ELF-1 (cell line): ENCODE measurements at regions not wholly inside any gene's neighbourhood (a gene's known extent, or its start where the extent isn't known, plus 50 kb on each side); places are given as distances from the start of the nearest gene placed in this dataset.
A peak's percentile ranks its signal among the peaks of the same experiment; 100 is the strongest.

ENCODE experiments used
- DNase-seq: peaks from one replicate; pipeline ENCODE4 v3.0.0-alpha.2; 2016; ENCODE audit warnings: low read depth, low spot score

GRCh38 chr10:108132303-108132702 lies 967.8 kb upstream of the SORCS1 start:
- peak; percentile 4 for DNase-seq

DNA sequence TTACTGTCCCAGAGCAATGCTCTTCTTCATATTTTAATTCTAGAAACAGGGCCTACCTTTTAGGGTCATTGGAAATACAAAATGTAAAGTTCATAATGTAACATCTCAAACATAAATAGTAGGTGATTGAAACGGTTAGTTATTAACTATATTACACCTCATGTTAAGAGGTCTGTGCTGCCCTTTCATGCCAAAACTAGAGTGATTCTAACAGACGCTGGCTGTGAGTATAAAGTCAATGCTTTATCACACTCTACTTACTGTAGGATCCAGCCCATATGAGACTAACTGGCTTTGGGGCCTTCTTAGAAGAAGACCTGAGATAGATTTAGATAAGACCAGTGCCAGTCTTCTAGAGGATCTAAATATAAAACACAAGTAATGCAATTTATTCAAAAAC lies 966.1 kb upstream of the SORCS1 start:
- no peak for DNase-seq

DNA sequence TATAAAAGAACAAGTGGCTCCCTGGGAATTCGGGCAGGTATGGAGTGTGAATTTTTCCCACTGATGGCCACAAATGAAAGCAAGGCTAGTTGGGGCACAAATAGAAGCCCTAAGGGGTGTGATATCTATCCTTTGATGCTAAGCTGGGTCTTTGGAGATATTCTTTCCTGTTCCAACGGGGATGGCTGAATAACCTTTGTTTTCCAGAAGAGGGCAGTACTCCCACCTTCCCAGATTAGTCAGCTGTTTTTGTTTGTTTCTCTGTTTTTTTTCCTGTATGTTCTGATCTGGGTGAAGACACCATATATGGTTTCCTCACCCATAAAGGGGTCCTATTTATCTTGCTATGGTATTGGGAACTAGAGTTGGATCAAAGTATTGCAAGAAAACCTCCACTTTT lies 947.7 kb upstream of the SORCS1 start:
- DNase-seq = peak; percentile 16

- DNase-seq = no peak
These were observed 940.1 kb upstream of the SORCS1 start for GRCh38 chr10:108104551-108105156.

DNA sequence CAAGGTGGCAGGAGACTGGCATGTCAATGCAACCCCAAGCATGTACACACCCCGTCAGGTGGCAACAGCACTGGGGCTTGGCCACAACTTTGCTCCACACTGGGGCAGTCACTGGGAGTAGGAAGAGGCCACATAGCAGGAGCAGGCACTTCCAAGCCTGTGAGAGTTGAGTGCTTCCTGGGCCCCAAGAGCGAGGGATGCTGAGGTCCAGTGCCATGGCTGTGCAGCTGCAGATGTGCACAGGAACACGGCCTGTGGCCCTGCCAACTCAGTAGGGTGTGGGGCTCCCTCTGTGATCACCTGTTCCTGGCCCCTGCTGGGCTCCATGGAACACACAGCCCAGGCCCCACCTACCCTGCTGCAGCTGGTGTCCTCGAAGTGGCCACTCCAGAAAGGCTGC lies 932.8 kb upstream of the SORCS1 start:
- no peak for DNase-seq

- DNase-seq = no peak
These were observed 931.7 kb upstream of the SORCS1 start for GRCh38 chr10:108095932-108096925.

DNA sequence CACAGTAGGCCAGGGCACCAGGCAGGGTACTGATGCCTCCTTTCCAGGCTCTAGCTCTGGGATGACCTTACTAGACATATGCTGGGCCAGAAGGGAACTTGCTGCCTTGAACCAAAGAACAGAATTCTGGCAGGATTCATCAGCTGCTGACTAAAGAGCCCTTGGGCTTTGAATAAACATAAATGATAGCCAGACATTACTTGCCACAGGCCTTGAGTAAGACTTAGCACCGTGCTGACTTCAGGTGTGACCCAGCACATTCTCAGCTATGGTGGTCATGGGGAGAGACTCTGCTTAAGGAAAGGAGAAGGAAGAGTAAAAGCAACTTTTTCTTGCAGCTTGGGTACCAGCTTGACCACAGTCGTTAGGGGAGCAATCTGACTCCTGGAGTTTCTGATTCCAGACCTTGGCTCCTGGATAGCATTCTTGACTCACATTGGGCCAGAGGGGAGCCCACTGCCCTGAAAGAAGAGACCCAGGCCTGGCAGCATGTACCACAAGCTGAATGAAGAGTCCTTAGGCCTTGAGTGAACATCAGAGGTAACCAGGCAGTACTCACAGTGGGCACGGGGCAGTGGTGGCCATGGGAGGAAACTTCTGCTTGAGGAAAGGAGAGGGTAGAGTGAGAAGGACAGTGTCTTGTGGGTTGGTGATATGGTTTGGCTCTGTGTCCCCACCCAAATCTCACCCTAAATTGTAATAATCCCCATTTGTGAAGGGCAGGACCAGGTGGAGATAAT lies 926.1 kb upstream of the SORCS1 start:
- no peak for DNase-seq

GRCh38 chr10:108086502-108086901 lies 922.0 kb upstream of the SORCS1 start:
- DNase-seq = no peak

DNA sequence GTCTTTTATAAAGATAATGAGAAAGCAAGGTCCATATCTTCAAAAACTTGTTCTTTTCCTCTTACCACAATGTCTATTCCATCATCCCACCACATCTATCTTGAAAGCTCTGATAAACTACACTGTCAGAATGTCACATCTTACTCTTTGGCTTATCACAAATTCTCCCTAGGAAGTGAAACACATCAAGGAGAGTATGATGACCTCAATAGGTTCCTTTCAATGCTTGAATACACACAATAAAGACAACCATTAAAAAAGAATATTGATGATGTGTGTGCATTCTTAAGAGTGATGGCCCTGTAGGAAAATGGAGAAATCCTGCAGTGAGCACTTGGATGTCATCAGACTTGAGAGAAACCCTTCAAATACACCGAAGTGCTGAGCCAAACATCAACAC lies 918.1 kb upstream of the SORCS1 start:
- no peak for DNase-seq

- DNase-seq = no peak
These were observed 913.8 kb upstream of the SORCS1 start for GRCh38 chr10:108078263-108078662.

GRCh38 chr10:108072466-108072865 lies 908.0 kb upstream of the SORCS1 start:
- no peak for DNase-seq

DNA sequence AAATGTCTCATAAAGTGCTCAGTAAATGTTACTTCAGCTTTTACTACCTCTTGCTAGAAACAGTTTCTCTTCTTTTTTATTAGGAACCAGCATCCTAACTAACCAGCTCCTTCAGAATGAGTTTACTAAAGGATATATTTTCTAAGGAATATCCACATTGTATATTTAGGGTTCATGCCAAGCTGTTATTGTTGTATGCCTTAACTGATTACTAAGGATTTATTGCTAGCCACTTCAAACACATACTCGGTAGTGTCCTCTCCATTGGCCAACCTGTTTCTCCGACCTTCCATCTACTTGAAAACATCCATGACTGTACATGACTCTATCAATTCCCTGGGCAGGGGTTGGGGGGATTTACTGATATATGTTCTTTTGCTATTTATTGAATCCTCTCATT lies 906.3 kb upstream of the SORCS1 start:
- DNase-seq = no peak

DNA sequence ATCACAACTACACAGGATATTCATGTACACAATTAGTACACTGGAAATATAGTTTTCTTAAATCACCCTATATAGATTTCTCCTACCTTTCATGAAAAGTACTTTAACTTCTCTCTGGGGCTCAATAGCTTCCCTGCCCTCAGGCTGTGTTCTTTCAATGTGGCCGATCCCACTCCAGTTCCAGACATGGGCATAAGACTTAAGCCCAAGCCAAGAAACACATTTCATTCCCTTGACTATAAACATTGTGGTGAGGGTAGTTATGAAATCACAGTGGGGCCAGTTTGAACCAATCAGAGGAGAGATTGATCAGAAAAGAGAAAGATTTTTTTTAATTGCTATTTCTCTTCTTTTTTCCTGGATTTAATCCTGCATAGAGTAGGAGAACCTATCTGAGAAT lies 904.6 kb upstream of the SORCS1 start:
- no peak for DNase-seq

DNA sequence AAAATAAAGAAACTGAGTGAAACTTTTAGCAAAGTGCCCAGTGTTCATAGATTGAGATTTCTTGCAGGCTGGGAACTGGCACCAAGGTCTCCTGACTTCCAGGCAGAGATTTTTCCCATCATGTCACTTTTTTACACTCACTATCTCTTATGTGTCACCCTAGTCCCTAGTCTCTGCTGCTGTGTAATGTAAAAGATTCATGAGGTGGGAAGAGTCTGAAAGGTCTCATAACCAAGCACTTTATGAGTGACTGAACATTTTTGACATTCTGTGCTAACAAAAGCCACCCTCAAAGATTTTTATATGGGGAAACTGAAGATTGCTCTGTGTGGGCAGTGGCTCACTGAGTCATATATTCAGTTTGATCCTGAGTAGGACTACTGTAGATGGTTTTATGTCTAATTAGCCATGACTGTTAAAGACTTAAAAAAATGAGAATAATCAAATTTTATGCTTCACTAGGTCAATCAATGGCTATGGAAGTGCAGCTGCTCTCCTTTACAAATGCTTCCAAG lies 900.3 kb upstream of the SORCS1 start:
- DNase-seq = no peak

GRCh38 chr10:108060246-108060645 lies 895.7 kb upstream of the SORCS1 start:
- DNase-seq = no peak

DNA sequence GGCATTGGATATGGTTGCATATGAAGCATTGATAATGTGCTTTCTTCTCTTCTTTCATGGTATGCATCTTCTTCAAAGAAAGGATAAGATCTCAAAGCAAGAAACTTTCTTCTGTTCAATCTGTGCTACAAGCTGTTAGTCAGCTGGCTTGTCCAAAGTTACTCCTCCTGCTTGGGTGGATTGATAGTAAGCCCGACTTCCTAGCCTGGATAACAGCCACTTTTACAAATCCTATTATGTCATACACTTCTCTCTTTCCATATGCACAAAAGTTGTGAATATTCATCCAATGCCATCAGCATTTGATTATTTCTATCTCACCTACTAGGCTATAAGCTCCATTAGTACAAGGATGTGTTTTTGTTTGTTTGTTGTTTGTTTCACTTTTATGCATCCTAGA lies 891.0 kb upstream of the SORCS1 start:
- DNase-seq = no peak

GRCh38 chr10:108052981-108053380 lies 888.5 kb upstream of the SORCS1 start:
- no peak for DNase-seq

DNA sequence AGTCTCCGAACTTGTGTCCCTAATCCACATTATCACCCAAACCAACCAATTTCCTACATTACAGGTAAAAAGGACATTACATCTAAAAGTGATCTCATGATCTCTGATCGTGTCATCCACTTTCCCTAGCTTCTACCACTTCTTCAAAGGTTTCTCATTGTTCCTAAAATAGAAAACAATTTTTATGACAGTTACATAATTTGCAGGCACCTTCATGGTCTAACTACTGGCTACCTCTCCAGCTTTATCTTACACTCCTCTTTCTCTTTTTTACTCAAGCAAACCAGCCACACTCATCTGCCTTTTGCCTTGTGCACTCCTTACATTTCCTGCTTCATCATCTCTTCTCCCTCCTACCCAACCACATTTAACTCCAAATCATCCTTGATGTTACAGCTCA lies 886.7 kb upstream of the SORCS1 start:
- DNase-seq = no peak

DNA sequence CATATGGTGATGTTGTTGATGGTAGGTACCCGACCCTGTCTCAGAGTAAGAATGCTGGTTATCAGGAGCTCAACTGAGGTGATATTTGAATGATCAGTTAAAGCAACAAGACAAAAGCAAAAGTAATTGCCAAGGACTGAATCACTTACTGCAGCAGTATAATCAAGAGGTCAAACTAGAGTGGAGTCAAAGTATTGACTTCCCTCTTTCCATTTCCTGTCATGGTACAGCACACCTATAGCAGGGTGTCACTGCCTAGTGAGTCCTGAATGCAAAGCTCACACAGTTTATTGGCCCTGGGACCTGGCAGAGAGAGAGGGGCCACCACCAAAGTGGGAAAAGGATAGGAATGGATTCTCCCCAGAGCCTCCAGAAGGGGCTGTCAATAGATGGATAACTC lies 886.1 kb upstream of the SORCS1 start:
- DNase-seq = no peak

DNA sequence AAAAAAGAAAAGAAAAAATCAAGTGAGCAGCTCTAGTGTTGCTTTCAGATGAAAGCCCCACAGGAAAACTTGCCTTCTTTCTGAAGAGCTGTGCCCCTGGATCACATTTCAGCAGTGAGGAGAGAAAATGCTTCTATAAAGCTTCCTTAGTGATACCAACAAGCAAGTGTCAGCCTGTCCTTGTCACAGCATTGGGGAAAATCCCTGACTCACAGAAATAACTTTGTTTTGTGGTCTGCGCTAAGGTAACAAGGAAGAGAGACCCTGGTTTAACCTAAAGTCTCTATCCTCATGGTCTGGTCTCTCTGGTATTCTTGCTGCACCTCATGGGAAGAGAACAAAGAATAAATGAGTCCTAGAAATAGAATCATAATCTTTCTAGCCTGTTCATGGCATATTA lies 885.2 kb upstream of the SORCS1 start:
- DNase-seq = no peak

DNA sequence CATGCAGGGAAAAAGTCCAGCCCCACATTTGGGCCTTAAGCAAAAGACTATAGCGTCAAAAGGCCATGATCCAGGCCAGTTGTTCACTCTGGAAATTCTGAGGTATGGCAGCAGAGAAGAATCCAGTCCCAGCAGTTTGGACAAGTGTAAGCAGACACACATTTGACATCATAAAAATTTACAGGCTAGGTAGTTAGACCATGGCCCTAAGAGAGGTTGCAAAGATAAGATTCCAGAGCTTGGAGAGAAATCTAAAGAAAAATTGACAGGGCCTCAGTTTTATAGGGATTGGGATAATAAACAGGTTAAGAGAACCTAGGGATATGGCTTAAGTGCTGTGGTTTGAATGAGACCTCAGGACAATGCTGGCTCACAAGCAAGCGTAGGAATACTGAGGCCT lies 884.4 kb upstream of the SORCS1 start:
- no peak for DNase-seq
